HS-5 (cell line): ENCODE measurements at regions not wholly inside any gene's neighbourhood (a gene's known extent, or its start where the extent isn't known, plus 50 kb on each side); places are given as distances from the start of the nearest gene placed in this dataset.
A peak's percentile ranks its signal among the peaks of the same experiment; 100 is the strongest.

Experiments used
- DNase-seq: peaks from one replicate; pipeline ENCODE4 v3.0.0-alpha.2; 2012; ENCODE audit warnings: low read depth

GRCh38 chr12:123041042-123041531 is 60.6 kb downstream of the ARL6IP4 start:
- no peak for DNase-seq

DNA sequence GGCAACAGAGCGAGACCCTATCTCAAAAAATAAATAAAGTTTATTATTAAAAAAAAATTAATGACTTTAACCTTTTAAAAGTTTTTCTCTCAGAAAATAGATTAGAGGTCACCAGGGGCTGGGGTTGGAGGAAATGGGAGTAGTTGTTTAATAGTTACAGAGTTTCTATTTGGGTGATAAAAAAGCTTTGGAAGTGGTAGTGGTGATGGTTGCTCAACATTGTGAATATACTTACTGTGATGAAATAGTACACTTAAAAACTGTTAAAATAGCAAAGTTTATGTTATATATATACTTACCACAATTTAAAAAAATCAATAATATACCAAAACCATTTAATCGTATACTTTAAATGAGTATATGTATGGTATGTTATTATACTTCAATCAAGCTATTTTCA is 59.6 kb downstream of the ARL6IP4 start:
- DNase-seq, result no peak

DNA sequence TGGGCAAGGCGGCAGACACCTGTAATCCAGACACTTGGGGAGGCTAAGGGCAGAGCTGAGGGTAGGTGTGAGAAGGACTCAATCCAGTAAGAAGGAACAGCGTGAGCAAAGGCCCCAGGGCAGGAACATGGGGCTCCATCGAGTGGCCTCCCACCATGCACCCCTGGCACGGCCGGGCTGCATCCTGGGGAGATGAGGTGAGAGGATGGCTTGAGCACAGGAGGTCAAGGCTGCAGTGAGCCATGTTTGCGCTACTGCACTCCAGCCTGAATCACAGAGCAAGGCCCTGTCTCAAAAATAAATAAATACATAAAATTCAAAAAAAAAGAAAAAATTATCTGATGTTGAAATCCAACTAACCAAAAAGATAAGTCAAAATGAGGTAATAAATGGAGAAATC is 58.5 kb downstream of the ARL6IP4 start:
- DNase-seq, result no peak

GRCh38 chr12:123038486-123038885 is 58.0 kb downstream of the ARL6IP4 start:
- DNase-seq, result no peak

DNA sequence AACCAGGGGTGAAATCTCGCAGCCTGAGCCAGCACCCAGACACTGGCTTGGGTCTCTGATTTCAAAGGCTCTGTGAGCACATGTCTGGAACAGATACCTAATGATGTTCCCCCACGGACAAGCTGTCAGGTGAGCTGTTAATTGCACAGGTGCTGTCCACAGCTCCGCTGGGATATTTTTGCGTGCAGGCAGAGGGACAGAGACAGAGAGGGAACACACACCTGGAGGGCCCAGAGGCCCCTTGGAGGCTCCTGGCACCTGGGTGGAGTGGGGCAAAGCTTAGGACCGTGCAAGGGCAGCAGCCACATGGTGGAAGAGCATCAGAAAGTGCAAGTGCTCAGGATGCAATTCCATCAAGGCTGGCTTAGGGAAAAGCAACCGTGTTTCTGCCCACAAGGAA is 57.3 kb downstream of the ARL6IP4 start:
- no peak for DNase-seq

- no peak for DNase-seq
Measured at GRCh38 chr12:123036466-123037285, 56.2 kb downstream of the ARL6IP4 start.

DNA sequence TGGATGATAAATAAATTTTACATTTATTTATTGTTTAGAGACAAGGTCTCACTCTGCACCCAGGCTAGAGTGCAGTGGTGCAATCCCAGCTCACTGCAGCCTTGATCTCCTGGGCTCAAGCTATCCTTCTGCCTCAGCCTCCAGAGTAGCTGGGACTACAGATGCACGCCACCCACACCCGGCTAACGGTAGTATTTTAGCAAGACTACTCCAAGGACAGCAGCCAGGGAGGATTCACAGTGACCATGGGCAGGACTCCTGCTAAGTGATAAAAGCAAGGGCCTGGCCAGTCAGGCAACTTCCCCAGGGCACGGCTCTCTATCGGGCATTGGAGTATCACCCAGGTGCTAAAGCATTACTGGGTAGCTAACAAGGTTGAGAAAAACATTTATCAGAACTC is 55.4 kb downstream of the ARL6IP4 start:
- no peak for DNase-seq

DNA sequence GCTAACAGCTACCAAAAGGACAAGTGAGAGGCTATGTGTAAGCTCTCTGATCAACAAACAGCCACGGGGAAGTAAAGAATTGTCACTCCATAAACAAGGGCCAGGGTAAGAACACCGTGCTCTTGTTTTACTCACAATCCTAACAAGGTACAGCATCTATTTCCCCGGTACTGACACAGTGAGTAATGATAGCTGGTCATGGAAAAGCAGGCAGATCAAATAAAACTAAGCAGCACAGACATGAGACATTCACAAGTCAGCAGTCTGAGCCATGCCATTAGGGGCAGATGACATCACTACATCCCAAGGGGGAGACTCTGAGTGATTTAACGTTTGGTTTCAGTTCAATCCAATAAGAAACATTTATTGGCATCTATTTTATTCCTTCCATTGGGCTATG is 54.4 kb downstream of the ARL6IP4 start:
- DNase-seq, result peak; percentile 56

DNA sequence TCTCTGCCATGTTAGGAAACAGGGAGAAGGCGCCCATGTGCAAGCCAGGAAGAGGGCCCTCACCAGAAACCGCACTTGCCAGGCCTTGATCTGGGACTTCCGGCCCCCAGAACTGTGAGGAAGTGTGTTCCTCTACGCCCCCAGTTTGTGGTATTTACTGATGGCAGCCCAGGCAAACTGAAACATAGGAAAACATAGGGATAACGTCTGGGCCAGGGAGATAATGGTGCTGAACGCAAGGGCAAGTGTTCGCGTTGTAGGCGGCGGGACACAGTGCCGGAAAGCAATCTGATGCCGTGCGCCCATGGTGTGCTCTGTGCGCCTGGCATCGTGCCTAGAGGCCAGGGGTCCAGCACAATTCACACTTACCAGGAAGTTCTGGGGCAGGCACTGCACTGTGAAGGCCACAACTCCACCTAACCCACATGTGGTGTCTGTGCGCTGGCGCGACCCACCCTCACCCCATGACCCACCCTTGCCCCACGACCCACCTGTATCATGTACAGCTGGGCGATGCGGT is 53.6 kb downstream of the ARL6IP4 start:
- DNase-seq, result no peak

DNA sequence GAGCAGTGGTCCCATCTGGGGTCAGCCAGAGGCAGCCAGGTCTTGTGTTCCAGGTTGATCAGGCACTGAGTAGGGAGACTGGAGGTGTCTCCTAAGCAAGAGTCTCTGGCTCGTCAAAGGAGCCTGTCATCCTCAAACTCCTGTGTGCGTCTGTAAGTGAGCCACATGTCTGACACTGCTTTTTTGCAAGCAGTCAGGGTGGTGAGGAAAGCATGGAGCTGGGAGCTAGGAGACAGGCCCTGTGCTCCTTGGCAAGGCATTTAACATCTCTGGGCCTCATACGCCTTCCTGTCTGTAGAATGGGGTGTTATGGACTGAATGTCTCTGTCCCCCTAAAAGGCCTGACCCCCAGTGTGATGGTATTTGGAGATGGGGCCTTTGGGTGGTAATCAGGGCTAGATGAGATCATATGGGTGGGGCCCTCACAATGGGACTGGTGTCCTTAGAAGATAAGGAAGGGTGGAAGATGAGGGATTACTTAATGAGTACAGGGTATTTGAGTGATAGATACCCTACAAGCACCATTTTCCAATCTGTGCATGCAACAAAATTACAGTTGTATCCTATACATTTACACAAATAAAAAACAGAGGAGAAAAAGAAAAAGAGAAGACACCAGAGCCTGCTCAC is 53.0 kb downstream of the ARL6IP4 start:
- no peak for DNase-seq

- no peak for DNase-seq
Measured at GRCh38 chr12:123032736-123033391, 52.4 kb downstream of the ARL6IP4 start.
